ENCODE measurements at regions not wholly inside any gene's neighbourhood (a gene's known extent, or its start where the extent isn't known, plus 50 kb on each side); places are given as distances from the start of the nearest gene placed in this dataset.

GRCh38 chr10:58942724-58943123 lies 233.7 kb upstream of the PHYHIPL start:
- TF ChIP-seq CTCF (IDR thresholded peaks at IDR 0.05) = no peak
- H3K9me3 ChIP-seq = no peaks in the 10 kb centered on the region
- no peak for ATAC-seq (ENCODE audit: insufficient number of reproducible peaks, low FRiP score, low read depth)
- no peak overlapping the region for H3K4me3 ChIP-seq
- peaks cover 4 to 19% of the 10 kb centered on the region in 2 donors for H3K4me1 ChIP-seq (ENCODE audit: control insufficient read depth in 1 of 2, low read depth in 2 of 2)
- no peak for DNase-seq (ENCODE audit: low spot score)
- H3K27ac ChIP-seq = no peak overlapping the region
- H3K36me3 ChIP-seq = no peaks in the 10 kb centered on the region
- H3K27me3 ChIP-seq (replicated peaks; ENCODE audit: insufficient read depth) = no peaks in the 10 kb centered on the region

GRCh38 chr10:58943256-58943890 lies 233.1 kb upstream of the PHYHIPL start:
- no peaks in the 10 kb centered on the region for H3K9me3 ChIP-seq
- peaks cover 4 to 19% of the 10 kb centered on the region in 2 donors for H3K4me1 ChIP-seq (ENCODE audit: control insufficient read depth in 1 of 2, low read depth in 2 of 2)
- ATAC-seq (ENCODE audit: insufficient number of reproducible peaks, low FRiP score, low read depth) = no peak
- H3K36me3 ChIP-seq = no peaks in the 10 kb centered on the region
- DNase-seq (ENCODE audit: low spot score) = no peak
- H3K4me3 ChIP-seq = no peak overlapping the region
- TF ChIP-seq CTCF (IDR thresholded peaks at IDR 0.05) = no peak
- H3K27ac ChIP-seq = no peak overlapping the region
- no peaks in the 10 kb centered on the region for H3K27me3 ChIP-seq (replicated peaks; ENCODE audit: insufficient read depth)

GRCh38 chr10:58943960-58944359 lies 232.5 kb upstream of the PHYHIPL start:
- Histone ChIP-seq H3K27me3 (replicated peaks; ENCODE audit: insufficient read depth) (no peaks in the 10 kb centered on the region), H3K4me1 (ENCODE audit: control insufficient read depth in 1 of 2, low read depth in 2 of 2) (peaks cover 4 to 19% of the 10 kb centered on the region in 2 donors), H3K9me3 (no peaks in the 10 kb centered on the region), H3K27ac (no peak overlapping the region), H3K36me3 (no peaks in the 10 kb centered on the region), H3K4me3 (no peak overlapping the region)
- no peak for ATAC-seq (ENCODE audit: insufficient number of reproducible peaks, low FRiP score, low read depth)
- DNase-seq (ENCODE audit: low spot score) = no peak
- TF ChIP-seq CTCF (IDR thresholded peaks at IDR 0.05) = no peak

GRCh38 chr10:58948303-58948702 lies 228.1 kb upstream of the PHYHIPL start:
- DNase-seq (ENCODE audit: low spot score) = no peak
- no peak overlapping the region for H3K27ac ChIP-seq
- H3K27me3 ChIP-seq (replicated peaks; ENCODE audit: insufficient read depth) = no peaks in the 10 kb centered on the region
- no peak for ATAC-seq (ENCODE audit: insufficient number of reproducible peaks, low FRiP score, low read depth)
- no peak for TF ChIP-seq CTCF (IDR thresholded peaks at IDR 0.05)
- H3K9me3 ChIP-seq = no peaks in the 10 kb centered on the region
- H3K36me3 ChIP-seq = no peaks in the 10 kb centered on the region
- H3K4me3 ChIP-seq = no peak overlapping the region
- H3K4me1 ChIP-seq (ENCODE audit: control insufficient read depth in 1 of 2, low read depth in 2 of 2) = peaks cover 4 to 26% of the 10 kb centered on the region in 2 donors

GRCh38 chr10:58950618-58951017 lies 225.8 kb upstream of the PHYHIPL start:
- no peak for TF ChIP-seq CTCF (IDR thresholded peaks at IDR 0.05)
- no peak for DNase-seq (ENCODE audit: low spot score)
- no peaks in the 10 kb centered on the region for H3K9me3 ChIP-seq
- no peak for ATAC-seq (ENCODE audit: insufficient number of reproducible peaks, low FRiP score, low read depth)
- H3K4me3 ChIP-seq = no peak overlapping the region
- H3K27ac ChIP-seq = no peak overlapping the region
- peaks cover 0 to 16% of the 10 kb centered on the region in 2 donors for H3K4me1 ChIP-seq (ENCODE audit: control insufficient read depth in 1 of 2, low read depth in 2 of 2)
- no peaks in the 10 kb centered on the region for H3K36me3 ChIP-seq
- no peaks in the 10 kb centered on the region for H3K27me3 ChIP-seq (replicated peaks; ENCODE audit: insufficient read depth)
